Heart left ventricle (tissue), 13 donors: ENCODE measurements at regions not wholly inside any gene's neighbourhood (a gene's known extent, or its start where the extent isn't known, plus 50 kb on each side); places are given as distances from the start of the nearest gene placed in this dataset.

Experiments
- POLR2A ChIP-seq, 2 donors: fragments of 450-650 bp; IDR thresholded peaks; one replicate each; pipeline ENCODE4 v1.6.1; 2017; ENCODE audit warnings: antibody characterized with exemption in 2 of 2, mild to moderate bottlenecking in 2 of 2, moderate library complexity in 2 of 2
- TF ChIP-seq, protein P1 (sequence below), 12 donors: fragments of 200-600 bp; sonication (generic) in 4 of 12; IDR thresholded peaks; one replicate each; pipeline versions ENCODE4 v1.5.0 to v1.8.0; 2018 to 2022; ENCODE audit warnings: antibody characterized with exemption in 12 of 12, mild to moderate bottlenecking in 5 of 12
- donor health status: ischemic (EF 13 %, LVEDD 7.1; RV severe dilation, severe dysfunction).
- donor health status: DM: no; HTN: yes; CAD: no.
- donor health status: DM: no; HTN: no; CAD: no.
- donor health status: ischemic (EF 25% LVEDD 6.9; RV normal size, moderate dysfunction).
- donor health status: ischemic (EF 25% LVEDD 5.7; RV mildly dilated, moderate dysfunction).
- donor health status: ischemic (EF 35%, LVEDD 5.7; RV mildly dilated, moderate dysfunction).
- donor health status: nonischemic (EF 11% LVEDD 7.7; RV severe dilation, severe dysfunction).
- donor health status: DM: yes; HTN: yes; CAD: no.
- donor health status: PGD.
- donor health status: ischemic (EF 29% LVEDD 5.4; RV normal size, mild dysfunction).
- donor health status: nonischemic (EF 23%, LVEDD 6.1; RV moderate dilation, normal function).

DNA sequence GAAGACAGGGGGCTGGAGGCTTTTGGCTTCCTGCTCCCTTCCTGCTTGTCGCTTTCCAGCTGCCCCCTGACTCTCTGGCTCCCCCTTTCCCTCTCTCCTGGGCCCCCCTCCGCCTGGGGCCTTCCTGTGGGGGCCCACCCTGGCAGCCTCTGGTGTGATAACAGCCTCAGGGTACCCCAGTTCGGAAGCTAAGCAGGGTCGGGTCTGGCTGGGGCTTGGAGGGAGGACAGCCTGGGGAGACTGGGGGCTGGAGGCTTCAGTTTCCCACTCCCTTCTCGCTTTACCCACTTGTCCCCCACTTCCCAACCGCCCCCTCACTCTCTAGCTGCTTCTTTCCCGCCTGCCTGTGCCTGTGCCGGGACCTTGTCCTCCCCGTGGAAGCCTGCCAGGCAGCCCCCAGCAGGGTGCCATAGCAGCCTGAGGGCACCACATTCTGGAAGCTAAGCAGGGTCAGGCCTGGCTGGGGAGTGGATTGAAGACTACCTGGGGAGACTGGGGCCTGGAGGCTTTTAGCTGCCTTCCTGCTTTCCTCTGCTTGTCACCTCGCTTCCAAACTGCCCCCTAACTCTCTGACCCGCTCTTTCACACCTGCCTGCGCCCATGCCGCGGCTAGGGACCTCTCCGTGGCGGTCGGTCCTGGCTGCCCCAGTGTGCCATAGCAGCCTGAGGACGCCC, 2275.5 kb downstream of the TP53TG3F start:
- TF ChIP-seq, protein P1, sequence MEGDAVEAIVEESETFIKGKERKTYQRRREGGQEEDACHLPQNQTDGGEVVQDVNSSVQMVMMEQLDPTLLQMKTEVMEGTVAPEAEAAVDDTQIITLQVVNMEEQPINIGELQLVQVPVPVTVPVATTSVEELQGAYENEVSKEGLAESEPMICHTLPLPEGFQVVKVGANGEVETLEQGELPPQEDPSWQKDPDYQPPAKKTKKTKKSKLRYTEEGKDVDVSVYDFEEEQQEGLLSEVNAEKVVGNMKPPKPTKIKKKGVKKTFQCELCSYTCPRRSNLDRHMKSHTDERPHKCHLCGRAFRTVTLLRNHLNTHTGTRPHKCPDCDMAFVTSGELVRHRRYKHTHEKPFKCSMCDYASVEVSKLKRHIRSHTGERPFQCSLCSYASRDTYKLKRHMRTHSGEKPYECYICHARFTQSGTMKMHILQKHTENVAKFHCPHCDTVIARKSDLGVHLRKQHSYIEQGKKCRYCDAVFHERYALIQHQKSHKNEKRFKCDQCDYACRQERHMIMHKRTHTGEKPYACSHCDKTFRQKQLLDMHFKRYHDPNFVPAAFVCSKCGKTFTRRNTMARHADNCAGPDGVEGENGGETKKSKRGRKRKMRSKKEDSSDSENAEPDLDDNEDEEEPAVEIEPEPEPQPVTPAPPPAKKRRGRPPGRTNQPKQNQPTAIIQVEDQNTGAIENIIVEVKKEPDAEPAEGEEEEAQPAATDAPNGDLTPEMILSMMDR (IDR thresholded peaks at IDR 0.05) = no peak
- TF ChIP-seq POLR2A (IDR thresholded peaks at IDR 0.05) = no peak
